ENCODE measurements at regions not wholly inside any gene's neighbourhood (a gene's known extent, or its start where the extent isn't known, plus 50 kb on each side); places are given as distances from the start of the nearest gene placed in this dataset.

- no peak for DNase-seq
Measured at GRCh38 chr2:147098940-147099339, 745.9 kb upstream of the ACVR2A start.

GRCh38 chr2:147097747-147098146 is 747.1 kb upstream of the ACVR2A start:
- DNase-seq, result no peak

- DNase-seq, result no peak
Measured at GRCh38 chr2:147096671-147097070, 748.2 kb upstream of the ACVR2A start.

- DNase-seq, result no peak
Measured at GRCh38 chr2:147095376-147095775, 749.5 kb upstream of the ACVR2A start.

- no peak for DNase-seq
Measured at GRCh38 chr2:147094077-147094476, 750.8 kb upstream of the ACVR2A start.

GRCh38 chr2:147092266-147092665 is 752.6 kb upstream of the ACVR2A start:
- DNase-seq, result no peak

GRCh38 chr2:147091448-147091847 is 753.4 kb upstream of the ACVR2A start:
- DNase-seq, result no peak

GRCh38 chr2:147088871-147089270 is 756.0 kb upstream of the ACVR2A start:
- no peak for DNase-seq

- no peak for DNase-seq
Measured at GRCh38 chr2:147086715-147087114, 758.1 kb upstream of the ACVR2A start.

GRCh38 chr2:147083664-147084063 is 761.2 kb upstream of the ACVR2A start:
- no peak for DNase-seq

GRCh38 chr2:147082850-147083522 is 761.8 kb upstream of the ACVR2A start:
- DNase-seq, result no peak

- no peak for DNase-seq
Measured at GRCh38 chr2:147081831-147082230, 763.0 kb upstream of the ACVR2A start.

- DNase-seq, result no peak
Measured at GRCh38 chr2:147076634-147077033, 768.2 kb upstream of the ACVR2A start.

GRCh38 chr2:147068071-147068470 is 776.8 kb upstream of the ACVR2A start:
- DNase-seq, result no peak

GRCh38 chr2:147067136-147067535 is 777.7 kb upstream of the ACVR2A start:
- DNase-seq, result no peak

- no peak for DNase-seq
Measured at GRCh38 chr2:147062073-147062472, 782.8 kb upstream of the ACVR2A start.

- no peak for DNase-seq
Measured at GRCh38 chr2:147061269-147061668, 783.6 kb upstream of the ACVR2A start.

GRCh38 chr2:147057892-147058490 is 786.8 kb upstream of the ACVR2A start:
- DNase-seq, result no peak

- no peak for DNase-seq
Measured at GRCh38 chr2:147051814-147052213, 793.0 kb upstream of the ACVR2A start.

GRCh38 chr2:147051248-147051647 is 793.6 kb upstream of the ACVR2A start:
- no peak for DNase-seq

- DNase-seq, result no peak
Measured at GRCh38 chr2:147049957-147050356, 794.9 kb upstream of the ACVR2A start.

GRCh38 chr2:147046473-147046872 is 798.4 kb upstream of the ACVR2A start:
- no peak for DNase-seq

- DNase-seq, result no peak
Measured at GRCh38 chr2:147045113-147045512, 799.7 kb upstream of the ACVR2A start.

- DNase-seq, result no peak
Measured at GRCh38 chr2:147041121-147041494, 803.7 kb upstream of the ACVR2A start.
